Astrocyte (in vitro differentiated cells and primary cell): ENCODE measurements at regions not wholly inside any gene's neighbourhood (a gene's known extent, or its start where the extent isn't known, plus 50 kb on each side); places are given as distances from the start of the nearest gene placed in this dataset.
A peak's percentile ranks its signal among the peaks of the same experiment; 100 is the strongest.

Source experiments
- DNase-seq: peaks from one replicate; pipeline ENCODE4 v3.0.0-alpha.2; 2010; ENCODE audit warnings: low read depth
- FAIRE-seq: peaks from 2 replicates; lab custom pipeline; 2011; peaks lifted over from hg19 to GRCh38; lab: Jason Lieb, UNC
- H2AFZ ChIP-seq: 2 replicates; pipeline ENCODE4 v1.6.0; 2012; ENCODE audit warnings: low read depth, low read length, inconsistent platforms
- H3K27ac ChIP-seq: 2 replicates; pipeline ENCODE4 v1.5.1; 2011; ENCODE audit warnings: low read depth, low read length, inconsistent platforms
- H3K27me3 ChIP-seq: 2 replicates; pipeline ENCODE4 v1.6.0; 2011; ENCODE audit warnings: low read length, inconsistent platforms; ENCODE audit not compliant: insufficient read depth
- H3K36me3 ChIP-seq: 2 replicates; pipeline ENCODE4 v1.5.1; 2011; ENCODE audit warnings: low read length, inconsistent platforms; ENCODE audit not compliant: insufficient read depth
- H3K4me1 ChIP-seq: 2 replicates; pipeline ENCODE4 v1.5.1; 2011; ENCODE audit warnings: low read length, inconsistent platforms; ENCODE audit not compliant: insufficient read depth
- H3K4me2 ChIP-seq: 2 replicates; pipeline ENCODE4 v1.6.0; 2012; ENCODE audit warnings: low read length, inconsistent platforms
- H3K4me3 ChIP-seq: 2 replicates; pipeline ENCODE4 v1.5.1; 2011; ENCODE audit warnings: low read depth, mild to moderate bottlenecking, low read length, inconsistent platforms; ENCODE audit not compliant: insufficient read depth
- H3K79me2 ChIP-seq: 2 replicates; pipeline ENCODE4 v1.6.0; 2012; ENCODE audit warnings: mild to moderate bottlenecking, low read length, inconsistent platforms; ENCODE audit not compliant: insufficient read depth
- H3K9ac ChIP-seq: 2 replicates; pipeline ENCODE4 v1.6.0; 2012; ENCODE audit warnings: mild to moderate bottlenecking, low read length, inconsistent platforms
- H3K9me3 ChIP-seq: 2 replicates; pipeline ENCODE4 v1.5.1; 2012; ENCODE audit warnings: low read depth, mild to moderate bottlenecking, low read length, inconsistent platforms; ENCODE audit not compliant: insufficient read depth
- H4K20me1 ChIP-seq: 2 replicates; pipeline ENCODE4 v1.6.0; 2012; ENCODE audit warnings: low read length, inconsistent platforms; ENCODE audit not compliant: insufficient read depth
- H3K27ac Mint-ChIP-seq: one replicate; pipeline ENCODE4 v1.8.0; 2021; ENCODE audit warnings: mild to moderate bottlenecking, mixed read lengths; ENCODE audit not compliant: unreplicated experiment
- H3K27me3 Mint-ChIP-seq: one replicate; pipeline ENCODE4 v1.8.0; 2021; ENCODE audit warnings: low read depth, mixed read lengths; ENCODE audit not compliant: unreplicated experiment
- H3K36me3 Mint-ChIP-seq: one replicate; pipeline ENCODE4 v1.8.0; 2021; ENCODE audit warnings: low read depth, mixed read lengths; ENCODE audit not compliant: unreplicated experiment
- H3K4me1 Mint-ChIP-seq: one replicate; pipeline ENCODE4 v1.8.0; 2021; ENCODE audit warnings: low read depth, mixed read lengths; ENCODE audit not compliant: unreplicated experiment
- H3K4me3 Mint-ChIP-seq: one replicate; pipeline ENCODE4 v1.8.0; 2021; ENCODE audit warnings: mild to moderate bottlenecking, moderate library complexity, mixed read lengths; ENCODE audit not compliant: unreplicated experiment
- H3K9me3 Mint-ChIP-seq: one replicate; pipeline ENCODE4 v1.8.0; 2021; ENCODE audit warnings: mild to moderate bottlenecking, mixed read lengths; ENCODE audit not compliant: unreplicated experiment
- CTCF ChIP-seq: IDR thresholded peaks from 2 replicates; pipeline ENCODE4 v1.5.1; 2011; ENCODE audit warnings: low read depth, mild to moderate bottlenecking, inconsistent platforms, low read length, moderate library complexity; ENCODE audit not compliant: insufficient read depth
- EZH2 ChIP-seq: IDR thresholded peaks from 2 replicates; pipeline ENCODE4 v1.6.1; 2012; ENCODE audit warnings: mild to moderate bottlenecking, low read length, inconsistent platforms; ENCODE audit not compliant: insufficient read depth

GRCh38 chr11:25886036-25886435 lies 445.9 kb upstream of the ANO3 start:
- no peak overlapping the region for H3K9ac ChIP-seq
- no peaks in the 10 kb centered on the region for H3K27me3 ChIP-seq
- H3K4me1 ChIP-seq: no peaks in the 10 kb centered on the region
- Mint-ChIP-seq H3K36me3 (no peaks in the 10 kb centered on the region), H3K9me3 (no peaks in the 10 kb centered on the region), H3K27me3 (no peaks in the 10 kb centered on the region), H3K4me1 (peaks cover 3% of the 10 kb centered on the region), H3K4me3 (no peak overlapping the region), H3K27ac (no peak overlapping the region)
- no peak overlapping the region for H3K27ac ChIP-seq
- H3K4me3 ChIP-seq: no peak overlapping the region
- no peaks in the 10 kb centered on the region for H3K36me3 ChIP-seq
- H2AFZ ChIP-seq: no peak overlapping the region
- no peak overlapping the region for H3K4me2 ChIP-seq
- H3K79me2 ChIP-seq: no peaks in the 10 kb centered on the region
- FAIRE-seq: no peak
- no peaks in the 10 kb centered on the region for H3K9me3 ChIP-seq
- TF ChIP-seq CTCF (no peak), EZH2 (no peak)
- H4K20me1 ChIP-seq: no peaks in the 10 kb centered on the region
- DNase-seq: no peak

- FAIRE-seq (peak; percentile 13), DNase-seq (no peak)
- Histone ChIP-seq H3K27me3 (no peaks in the 10 kb centered on the region), H3K9ac (no peak overlapping the region), H3K4me1 (no peaks in the 10 kb centered on the region), H3K27ac (no peak overlapping the region), H3K36me3 (no peaks in the 10 kb centered on the region), H3K79me2 (no peaks in the 10 kb centered on the region), H2AFZ (no peak overlapping the region), H3K4me3 (no peak overlapping the region), H4K20me1 (no peaks in the 10 kb centered on the region), H3K4me2 (no peak overlapping the region), H3K9me3 (no peaks in the 10 kb centered on the region)
- Mint-ChIP-seq H3K9me3 (no peaks in the 10 kb centered on the region), H3K4me1 (peaks cover 3% of the 10 kb centered on the region), H3K27me3 (no peaks in the 10 kb centered on the region), H3K27ac (peak overlapping the region; percentile 48), H3K4me3 (no peak overlapping the region), H3K36me3 (no peaks in the 10 kb centered on the region)
- no peak for TF ChIP-seq CTCF
These were observed 441.2 kb upstream of the ANO3 start for GRCh38 chr11:25890626-25891260.

- H3K36me3 ChIP-seq: no peaks in the 10 kb centered on the region
- Mint-ChIP-seq H3K27me3 (no peaks in the 10 kb centered on the region), H3K4me1 (peaks cover 3% of the 10 kb centered on the region), H3K4me3 (no peak overlapping the region), H3K9me3 (no peaks in the 10 kb centered on the region), H3K36me3 (no peaks in the 10 kb centered on the region), H3K27ac (no peak overlapping the region)
- H2AFZ ChIP-seq: no peak overlapping the region
- no peak overlapping the region for H3K9ac ChIP-seq
- no peak for DNase-seq
- no peak overlapping the region for H3K27ac ChIP-seq
- no peaks in the 10 kb centered on the region for H4K20me1 ChIP-seq
- H3K4me1 ChIP-seq: no peaks in the 10 kb centered on the region
- H3K4me3 ChIP-seq: no peak overlapping the region
- TF ChIP-seq CTCF (no peak), EZH2 (no peak)
- no peak for FAIRE-seq
- H3K27me3 ChIP-seq: no peaks in the 10 kb centered on the region
- H3K4me2 ChIP-seq: no peak overlapping the region
- no peaks in the 10 kb centered on the region for H3K9me3 ChIP-seq
- H3K79me2 ChIP-seq: no peaks in the 10 kb centered on the region
These were observed 440.0 kb upstream of the ANO3 start for GRCh38 chr11:25891960-25892359.
